SU-DHL-6 (cell line): ENCODE measurements at regions not wholly inside any gene's neighbourhood (a gene's known extent, or its start where the extent isn't known, plus 50 kb on each side); places are given as distances from the start of the nearest gene placed in this dataset.

Source experiments
- H2AFZ ChIP-seq: fragments of 200-600 bp; sonication (generic); 2 replicates; pipeline ENCODE4 v1.6.1; 2014; ENCODE audit warnings: low read depth, mild to moderate bottlenecking, moderate library complexity, mixed read lengths, antibody characterized with exemption, low read length; ENCODE audit not compliant: severe bottlenecking
- H3F3A ChIP-seq: fragments of 200-600 bp; shearing (Covaris generic); 2 replicates; pipeline ENCODE4 v1.6.0; 2016; ENCODE audit warnings: antibody characterized with exemption, mild to moderate bottlenecking; ENCODE audit not compliant: insufficient read depth
- H3K27ac ChIP-seq: fragments of 200-600 bp; sonication (generic); 2 replicates; pipeline ENCODE4 v1.5.1; 2016; ENCODE audit warnings: low read depth, mild to moderate bottlenecking, low read length, moderate library complexity, mixed read lengths
- H3K27me3 ChIP-seq: fragments of 200-600 bp; sonication (generic), shearing (Covaris generic); 2 replicates; pipeline ENCODE4 v1.6.0; 2014; ENCODE audit warnings: mild to moderate bottlenecking, low read length
- H3K36me3 ChIP-seq: fragments of 200-600 bp; sonication (generic); 2 replicates; pipeline ENCODE4 v1.6.1; 2014; ENCODE audit warnings: mild to moderate bottlenecking, low read length, mixed read lengths
- H3K4me2 ChIP-seq: fragments of 300-600, 200-600 bp; shearing (Covaris generic), sonication (generic); 2 replicates; pipeline ENCODE4 v1.6.0; 2014; ENCODE audit warnings: low read length, low read depth, mild to moderate bottlenecking; ENCODE audit not compliant: poor library complexity, severe bottlenecking
- H3K4me3 ChIP-seq: fragments of 200-600 bp; sonication (generic); 2 replicates; pipeline ENCODE4 v1.5.1; 2014; ENCODE audit warnings: antibody characterized with exemption, low read length, mild to moderate bottlenecking, mixed read lengths; ENCODE audit not compliant: insufficient read depth, poor library complexity, severe bottlenecking
- H3K79me2 ChIP-seq: fragments of 200-600 bp; sonication (generic); 2 replicates; pipeline ENCODE4 v1.6.1; 2014; ENCODE audit warnings: mild to moderate bottlenecking, low read length, moderate library complexity; ENCODE audit not compliant: insufficient read depth
- H3K9ac ChIP-seq: fragments of 200-600 bp; sonication (generic); 2 replicates; pipeline ENCODE4 v1.7.0; 2014; ENCODE audit warnings: mild to moderate bottlenecking, low read length
- H3K9me2 ChIP-seq: fragments of 200-600 bp; sonication (generic); replicated peaks from 2 replicates; pipeline ENCODE4 v1.6.1; 2014; ENCODE audit warnings: low read length; ENCODE audit not compliant: insufficient read depth
- H3K9me3 ChIP-seq: fragments of 200-600 bp; sonication (generic); 2 replicates; pipeline ENCODE4 v1.6.1; 2014; ENCODE audit warnings: low read length, mixed read lengths; ENCODE audit not compliant: insufficient read depth
- H4K20me1 ChIP-seq: fragments of 200-600 bp; sonication (generic); 2 replicates; pipeline ENCODE4 v1.6.1; 2014; ENCODE audit warnings: low read depth, mild to moderate bottlenecking, antibody characterized with exemption, low read length, moderate library complexity, mixed read lengths
- EZH2phosphoT487 ChIP-seq: fragments of 200-600 bp; sonication (generic), shearing (Covaris generic); conservative IDR thresholded peaks from 2 replicates; pipeline ENCODE4 v1.6.1; 2018; ENCODE audit warnings: mild to moderate bottlenecking, antibody characterized with exemption, low read length, moderate library complexity, mixed read lengths
- TF ChIP-seq, protein P1 (sequence below): fragments of 200-600 bp; sonication (generic); IDR thresholded peaks from one replicate; pipeline ENCODE4 v1.5.1; 2017; ENCODE audit warnings: antibody characterized with exemption, mild to moderate bottlenecking, low read length, moderate library complexity; ENCODE audit not compliant: insufficient read depth, poor library complexity, severe bottlenecking

DNA sequence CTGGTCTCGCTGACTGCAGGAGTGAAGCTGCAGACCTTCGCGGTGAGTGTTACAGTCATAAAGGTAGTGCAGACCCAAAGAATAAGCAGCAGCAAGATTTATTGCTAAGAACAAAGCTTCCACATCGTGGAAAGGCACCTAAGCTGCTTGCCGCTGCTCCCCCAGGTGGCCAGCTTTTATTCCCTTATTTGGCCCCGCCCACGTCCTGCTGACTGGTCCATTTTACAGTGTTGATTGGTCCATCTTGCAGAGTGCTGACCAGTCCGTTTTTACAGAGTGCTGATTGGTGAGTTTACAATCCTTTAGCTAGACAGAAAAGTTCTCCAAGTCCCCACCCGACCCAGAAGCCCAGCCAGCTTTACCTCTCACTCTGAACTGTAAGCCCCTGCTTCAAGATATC, 227.8 kb downstream of the ABCC12 start:
- no peaks in the 10 kb centered on the region for H3K9me3 ChIP-seq
- TF ChIP-seq, protein P1, sequence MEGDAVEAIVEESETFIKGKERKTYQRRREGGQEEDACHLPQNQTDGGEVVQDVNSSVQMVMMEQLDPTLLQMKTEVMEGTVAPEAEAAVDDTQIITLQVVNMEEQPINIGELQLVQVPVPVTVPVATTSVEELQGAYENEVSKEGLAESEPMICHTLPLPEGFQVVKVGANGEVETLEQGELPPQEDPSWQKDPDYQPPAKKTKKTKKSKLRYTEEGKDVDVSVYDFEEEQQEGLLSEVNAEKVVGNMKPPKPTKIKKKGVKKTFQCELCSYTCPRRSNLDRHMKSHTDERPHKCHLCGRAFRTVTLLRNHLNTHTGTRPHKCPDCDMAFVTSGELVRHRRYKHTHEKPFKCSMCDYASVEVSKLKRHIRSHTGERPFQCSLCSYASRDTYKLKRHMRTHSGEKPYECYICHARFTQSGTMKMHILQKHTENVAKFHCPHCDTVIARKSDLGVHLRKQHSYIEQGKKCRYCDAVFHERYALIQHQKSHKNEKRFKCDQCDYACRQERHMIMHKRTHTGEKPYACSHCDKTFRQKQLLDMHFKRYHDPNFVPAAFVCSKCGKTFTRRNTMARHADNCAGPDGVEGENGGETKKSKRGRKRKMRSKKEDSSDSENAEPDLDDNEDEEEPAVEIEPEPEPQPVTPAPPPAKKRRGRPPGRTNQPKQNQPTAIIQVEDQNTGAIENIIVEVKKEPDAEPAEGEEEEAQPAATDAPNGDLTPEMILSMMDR, result no peak
- no peak for TF ChIP-seq EZH2phosphoT487
- H3K27me3 ChIP-seq, result no peaks in the 10 kb centered on the region
- H3K9ac ChIP-seq, result no peak overlapping the region
- H2AFZ ChIP-seq, result no peak overlapping the region
- no peaks in the 10 kb centered on the region for H3K36me3 ChIP-seq
- H4K20me1 ChIP-seq, result no peaks in the 10 kb centered on the region
- H3K9me2 ChIP-seq, result no peaks in the 10 kb centered on the region
- H3K4me2 ChIP-seq, result no peak overlapping the region
- no peaks in the 10 kb centered on the region for H3K79me2 ChIP-seq
- no peak overlapping the region for H3K27ac ChIP-seq
- no peaks in the 10 kb centered on the region for H3F3A ChIP-seq
- H3K4me3 ChIP-seq, result no peak overlapping the region

DNA sequence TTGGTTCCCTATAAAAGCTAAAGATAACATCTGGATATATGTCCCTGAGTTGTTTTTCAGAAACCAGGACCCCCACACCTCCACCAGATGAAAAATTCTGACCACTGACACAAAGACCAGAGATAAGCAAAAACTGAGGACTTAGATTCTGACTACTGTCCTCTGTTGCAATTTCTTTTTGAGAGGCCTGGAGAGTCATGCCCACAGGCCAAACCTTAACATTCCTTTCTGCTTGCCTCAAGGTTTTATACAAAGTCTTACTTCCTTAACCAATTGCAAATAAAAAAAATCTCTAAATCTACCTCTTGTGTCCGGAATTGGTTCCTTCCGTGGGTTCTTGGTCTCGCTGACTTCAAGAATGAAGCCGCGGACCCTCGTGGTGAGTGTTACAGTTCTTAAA, 228.5 kb downstream of the ABCC12 start:
- H4K20me1 ChIP-seq, result no peaks in the 10 kb centered on the region
- H3K36me3 ChIP-seq, result no peaks in the 10 kb centered on the region
- H3F3A ChIP-seq, result no peaks in the 10 kb centered on the region
- no peaks in the 10 kb centered on the region for H3K27me3 ChIP-seq
- H3K9ac ChIP-seq, result no peak overlapping the region
- H2AFZ ChIP-seq, result no peak overlapping the region
- H3K9me2 ChIP-seq, result no peaks in the 10 kb centered on the region
- no peak for TF ChIP-seq EZH2phosphoT487
- TF ChIP-seq, protein P1, result no peak
- H3K4me3 ChIP-seq, result no peak overlapping the region
- H3K27ac ChIP-seq, result no peak overlapping the region
- no peaks in the 10 kb centered on the region for H3K9me3 ChIP-seq
- H3K4me2 ChIP-seq, result no peak overlapping the region
- H3K79me2 ChIP-seq, result no peaks in the 10 kb centered on the region

DNA sequence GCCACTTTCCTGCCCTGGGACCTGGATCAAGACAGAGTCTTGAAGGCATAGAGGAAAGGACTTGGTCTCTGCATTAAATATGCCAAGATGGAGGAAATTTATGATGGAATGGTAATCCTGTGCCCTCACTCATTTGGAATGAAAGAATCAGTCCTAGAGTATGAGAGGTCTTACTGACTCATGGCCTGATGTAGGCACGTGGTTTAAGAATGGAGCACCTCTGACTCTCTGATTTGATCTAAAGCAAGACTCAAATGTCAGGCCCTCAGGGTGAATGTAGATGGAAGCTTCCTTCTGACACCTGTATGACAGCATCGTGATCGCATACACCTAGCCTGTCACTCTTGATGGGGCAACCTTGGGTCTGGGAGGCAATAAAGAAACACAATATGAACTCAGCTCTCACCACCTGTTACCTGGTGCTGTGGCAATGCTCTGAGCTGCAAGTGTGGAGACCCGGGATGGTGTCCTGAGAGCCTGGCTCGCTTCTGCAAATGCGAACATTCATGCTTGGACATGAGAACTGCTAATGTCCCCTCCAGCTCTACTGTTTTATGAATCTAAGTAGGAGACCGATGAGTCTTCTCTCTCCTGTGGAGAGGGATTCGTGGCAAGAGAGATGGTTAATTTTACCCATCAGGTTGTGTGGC, 229.9 kb downstream of the ABCC12 start:
- H3K9me3 ChIP-seq, result no peaks in the 10 kb centered on the region
- TF ChIP-seq, protein P1, result no peak
- TF ChIP-seq EZH2phosphoT487, result no peak

More for the DNA sequence above, 229.9 kb downstream of the ABCC12 start:
- Histone ChIP-seq H3K27me3 (no peaks in the 10 kb centered on the region), H3K9me2 (no peaks in the 10 kb centered on the region), H3F3A (no peaks in the 10 kb centered on the region), H3K9ac (no peak overlapping the region), H3K4me2 (no peak overlapping the region), H3K4me3 (no peak overlapping the region), H4K20me1 (no peaks in the 10 kb centered on the region), H3K36me3 (no peaks in the 10 kb centered on the region), H3K27ac (no peak overlapping the region), H2AFZ (no peak overlapping the region), H3K79me2 (no peaks in the 10 kb centered on the region)
